Stimulated activated CD4-positive, alpha-beta T cell treated with anti-CD3 and anti-CD28 coated beads, Interleukin-12 subunit alpha, Interleukin-12 subunit beta, amount 100 ng/mL, for 4 hours (primary cell): ENCODE measurements at regions not wholly inside any gene's neighbourhood (a gene's known extent, or its start where the extent isn't known, plus 50 kb on each side); places are given as distances from the start of the nearest gene placed in this dataset.
"Not testable (repeated sequence)": the region's sequence is repeated elsewhere in the genome, so short reads cannot be mapped to it uniquely, and the experiment has no call there.

Experiments
- DNase-seq: peaks from one replicate; pipeline ENCODE4 v3.0.0-alpha.2; 2020

- DNase-seq, result no peak
Observed at GRCh38 chr5:106085136-106085535, 1585.6 kb downstream of the EFNA5 start.

GRCh38 chr5:106080535-106080934 lies 1590.2 kb downstream of the EFNA5 start:
- no peak for DNase-seq

- DNase-seq, result no peak
Observed at GRCh38 chr5:106076655-106077054, 1594.1 kb downstream of the EFNA5 start.

- no peak for DNase-seq
Observed at GRCh38 chr5:106072208-106072607, 1598.5 kb downstream of the EFNA5 start.

GRCh38 chr5:106047341-106047740 lies 1623.4 kb downstream of the EFNA5 start:
- no peak for DNase-seq

GRCh38 chr5:106032069-106032468 lies 1638.7 kb downstream of the EFNA5 start:
- not testable (repeated sequence) for DNase-seq

GRCh38 chr5:106028314-106028713 lies 1642.4 kb downstream of the EFNA5 start:
- no peak for DNase-seq

GRCh38 chr5:106020894-106021293 lies 1649.8 kb downstream of the EFNA5 start:
- DNase-seq, result no peak

- DNase-seq, result no peak
Observed at GRCh38 chr5:106019261-106019660, 1651.5 kb downstream of the EFNA5 start.

- DNase-seq, result no peak
Observed at GRCh38 chr5:106017243-106017857, 1653.4 kb downstream of the EFNA5 start.

GRCh38 chr5:106014262-106014661 lies 1656.5 kb downstream of the EFNA5 start:
- no peak for DNase-seq

- DNase-seq, result no peak
Observed at GRCh38 chr5:106006242-106006641, 1664.5 kb downstream of the EFNA5 start.

- not testable (repeated sequence) for DNase-seq
Observed at GRCh38 chr5:105998991-105999390, 1671.7 kb downstream of the EFNA5 start.

GRCh38 chr5:105993027-105993426 lies 1677.7 kb downstream of the EFNA5 start:
- no peak for DNase-seq

GRCh38 chr5:105982526-105982925 lies 1688.2 kb downstream of the EFNA5 start:
- DNase-seq, result no peak

GRCh38 chr5:105978011-105978410 lies 1692.7 kb downstream of the EFNA5 start:
- DNase-seq, result no peak

- DNase-seq, result no peak
Observed at GRCh38 chr5:105977163-105977562, 1693.6 kb downstream of the EFNA5 start.

GRCh38 chr5:105970919-105971318 lies 1699.8 kb downstream of the EFNA5 start:
- no peak for DNase-seq

GRCh38 chr5:105968981-105969380 lies 1701.8 kb downstream of the EFNA5 start:
- no peak for DNase-seq

GRCh38 chr5:105963696-105964255 lies 1707.0 kb downstream of the EFNA5 start:
- no peak for DNase-seq

- DNase-seq, result no peak
Observed at GRCh38 chr5:105961572-105961971, 1709.2 kb downstream of the EFNA5 start.

- no peak for DNase-seq
Observed at GRCh38 chr5:105956456-105957196, 1714.1 kb downstream of the EFNA5 start.

GRCh38 chr5:105954341-105954740 lies 1716.4 kb downstream of the EFNA5 start:
- DNase-seq, result no peak

GRCh38 chr5:105953616-105954015 lies 1717.1 kb downstream of the EFNA5 start:
- no peak for DNase-seq
